B cell (primary cell): ENCODE measurements at regions not wholly inside any gene's neighbourhood (a gene's known extent, or its start where the extent isn't known, plus 50 kb on each side); places are given as distances from the start of the nearest gene placed in this dataset.

ENCODE experiments used
- EZH2 ChIP-seq: IDR thresholded peaks from 2 replicates; pipeline ENCODE4 v1.6.1; 2012; ENCODE audit warnings: borderline replicate concordance, low read depth, mild to moderate bottlenecking, moderate library complexity, low read length; ENCODE audit not compliant: insufficient read depth, poor library complexity, severe bottlenecking
- TF ChIP-seq, protein P1 (sequence below): fragments of 200-600 bp; IDR thresholded peaks from one replicate; pipeline ENCODE4 v1.8.0; 2022; ENCODE audit warnings: antibody characterized with exemption, mild to moderate bottlenecking

GRCh38 chr4:11069581-11070211 lies 359.0 kb downstream of the HS3ST1 start:
- TF ChIP-seq, protein P1, sequence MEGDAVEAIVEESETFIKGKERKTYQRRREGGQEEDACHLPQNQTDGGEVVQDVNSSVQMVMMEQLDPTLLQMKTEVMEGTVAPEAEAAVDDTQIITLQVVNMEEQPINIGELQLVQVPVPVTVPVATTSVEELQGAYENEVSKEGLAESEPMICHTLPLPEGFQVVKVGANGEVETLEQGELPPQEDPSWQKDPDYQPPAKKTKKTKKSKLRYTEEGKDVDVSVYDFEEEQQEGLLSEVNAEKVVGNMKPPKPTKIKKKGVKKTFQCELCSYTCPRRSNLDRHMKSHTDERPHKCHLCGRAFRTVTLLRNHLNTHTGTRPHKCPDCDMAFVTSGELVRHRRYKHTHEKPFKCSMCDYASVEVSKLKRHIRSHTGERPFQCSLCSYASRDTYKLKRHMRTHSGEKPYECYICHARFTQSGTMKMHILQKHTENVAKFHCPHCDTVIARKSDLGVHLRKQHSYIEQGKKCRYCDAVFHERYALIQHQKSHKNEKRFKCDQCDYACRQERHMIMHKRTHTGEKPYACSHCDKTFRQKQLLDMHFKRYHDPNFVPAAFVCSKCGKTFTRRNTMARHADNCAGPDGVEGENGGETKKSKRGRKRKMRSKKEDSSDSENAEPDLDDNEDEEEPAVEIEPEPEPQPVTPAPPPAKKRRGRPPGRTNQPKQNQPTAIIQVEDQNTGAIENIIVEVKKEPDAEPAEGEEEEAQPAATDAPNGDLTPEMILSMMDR = no peak
- no peak for TF ChIP-seq EZH2
